ENCODE measurements at regions not wholly inside any gene's neighbourhood (a gene's known extent, or its start where the extent isn't known, plus 50 kb on each side); places are given as distances from the start of the nearest gene placed in this dataset.

GRCh38 chr14:28876572-28876945, 110.0 kb downstream of the FOXG1 start:
- no peaks in the 10 kb centered on the region for H3K4me1 ChIP-seq
- H3K36me3 ChIP-seq (ENCODE audit: insufficient read depth in 1 of 2, low read depth in 1 of 2) = no peaks in the 10 kb centered on the region
- 55 to 61% (median 58%) methylated on average over 4 of the region's 4 CpGs for WGBS, 3 donors
- ATAC-seq (no peak), DNase-seq (no peak)
- TF ChIP-seq CTCF (IDR thresholded peaks at IDR 0.05) = no peak
- H3K4me3 ChIP-seq = no peak overlapping the region
- no peaks in the 10 kb centered on the region for H3K27me3 ChIP-seq (ENCODE audit: insufficient read depth in 3 of 3, low read length in 2 of 3)
- no peak overlapping the region for H3K27ac ChIP-seq
- intact Hi-C loops (cut with DNase I) = no loop called here
- H3K9me3 ChIP-seq = no peaks in the 10 kb centered on the region

DNA sequence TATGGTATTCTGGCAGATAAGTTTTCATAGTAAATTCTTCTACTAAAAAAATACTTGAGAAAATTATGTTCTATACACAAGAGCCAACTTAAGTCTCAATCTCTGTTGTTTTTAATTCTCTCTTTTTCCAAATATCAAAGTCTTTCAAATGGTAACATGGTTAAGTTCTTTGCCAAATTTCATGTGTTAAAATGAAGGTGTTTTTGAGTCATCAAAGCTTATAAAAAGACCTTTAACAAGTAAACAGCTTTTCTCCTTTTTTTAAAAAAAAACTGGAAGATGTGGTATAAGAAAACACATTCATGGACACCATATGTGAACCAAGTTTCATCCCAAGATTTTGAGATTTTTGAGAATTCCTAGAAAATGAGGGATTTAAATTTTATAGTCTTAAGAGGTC, 111.3 kb downstream of the FOXG1 start:
- no peaks in the 10 kb centered on the region for H3K36me3 ChIP-seq (ENCODE audit: insufficient read depth in 1 of 2, low read depth in 1 of 2)
- ATAC-seq (no peak), DNase-seq (no peak)
- no peaks in the 10 kb centered on the region for H3K27me3 ChIP-seq (ENCODE audit: insufficient read depth in 3 of 3, low read length in 2 of 3)
- intact Hi-C loops (cut with DNase I) = no loop called here
- H3K4me1 ChIP-seq = no peaks in the 10 kb centered on the region
- no peak overlapping the region for H3K27ac ChIP-seq
- no peak for TF ChIP-seq CTCF (IDR thresholded peaks at IDR 0.05)
- H3K4me3 ChIP-seq = no peak overlapping the region
- H3K9me3 ChIP-seq = no peaks in the 10 kb centered on the region

GRCh38 chr14:28879573-28879996, 113.0 kb downstream of the FOXG1 start:
- no peak overlapping the region for H3K4me3 ChIP-seq
- no peaks in the 10 kb centered on the region for H3K36me3 ChIP-seq (ENCODE audit: insufficient read depth in 1 of 2, low read depth in 1 of 2)
- H3K27ac ChIP-seq = no peak overlapping the region
- H3K9me3 ChIP-seq = no peaks in the 10 kb centered on the region
- TF ChIP-seq CTCF (IDR thresholded peaks at IDR 0.05) = no peak
- no peaks in the 10 kb centered on the region for H3K27me3 ChIP-seq (ENCODE audit: insufficient read depth in 3 of 3, low read length in 2 of 3)
- no peaks in the 10 kb centered on the region for H3K4me1 ChIP-seq
- intact Hi-C loops (cut with DNase I) = no loop called here
- ATAC-seq = no peak
- no peak for DNase-seq
- 58 to 69% (median 67%) methylated on average over 5 of the region's 5 CpGs for WGBS, 3 donors

GRCh38 chr14:28886940-28887339, 120.4 kb downstream of the FOXG1 start:
- intact Hi-C loops (cut with DNase I) = no loop called here
- WGBS, 3 donors = 78 to 85% (median 84%) methylated on average over 5 of the region's 5 CpGs
- no peak overlapping the region for H3K4me3 ChIP-seq
- no peak for TF ChIP-seq CTCF (IDR thresholded peaks at IDR 0.05)
- H3K36me3 ChIP-seq (ENCODE audit: insufficient read depth in 1 of 2, low read depth in 1 of 2) = no peaks in the 10 kb centered on the region
- no peak overlapping the region for H3K27ac ChIP-seq
- no peak for DNase-seq
- no peaks in the 10 kb centered on the region for H3K4me1 ChIP-seq
- no peaks in the 10 kb centered on the region for H3K9me3 ChIP-seq
- no peaks in the 10 kb centered on the region for H3K27me3 ChIP-seq (ENCODE audit: insufficient read depth in 3 of 3, low read length in 2 of 3)
- ATAC-seq = no peak

DNA sequence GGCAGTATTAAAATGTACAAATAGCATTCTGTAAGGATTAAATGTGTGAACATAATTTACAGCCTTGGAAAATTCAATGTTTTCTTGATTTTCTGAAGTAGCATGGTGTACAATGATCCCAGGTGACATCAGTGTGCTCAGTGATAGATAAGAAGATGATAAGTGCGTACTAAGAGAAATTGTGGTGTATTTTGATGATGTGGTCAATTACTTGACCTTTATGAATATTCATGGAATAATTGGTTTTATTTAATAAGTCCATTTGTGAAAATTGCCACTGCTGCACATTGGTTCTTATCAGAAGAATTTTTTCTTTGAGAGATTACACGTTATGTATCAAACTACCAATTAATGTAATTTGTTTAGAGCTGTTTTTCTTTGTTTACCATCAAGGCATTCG, 128.8 kb downstream of the FOXG1 start:
- TF ChIP-seq CTCF (IDR thresholded peaks at IDR 0.05) = no peak
- Histone ChIP-seq H3K4me1 (no peaks in the 10 kb centered on the region), H3K36me3 (ENCODE audit: insufficient read depth in 1 of 2, low read depth in 1 of 2) (no peaks in the 10 kb centered on the region), H3K27me3 (ENCODE audit: insufficient read depth in 3 of 3, low read length in 2 of 3) (no peaks in the 10 kb centered on the region), H3K9me3 (no peaks in the 10 kb centered on the region), H3K4me3 (no peak overlapping the region), H3K27ac (no peak overlapping the region)
- intact Hi-C loops (cut with DNase I) = no loop called here
- no peak for ATAC-seq
- no peak for DNase-seq
- WGBS, 3 donors = 69 to 76% (median 70%) methylated on average over 3 of the region's 3 CpGs

All from psoas muscle (tissue), 7 donors.